Ascending aorta (tissue), 2 donors: ENCODE measurements at regions not wholly inside any gene's neighbourhood (a gene's known extent, or its start where the extent isn't known, plus 50 kb on each side); places are given as distances from the start of the nearest gene placed in this dataset.

Source experiments
- DNase-seq, 2 donors: peaks; one replicate each; pipeline ENCODE4 v3.0.0-alpha.2; 2019; ENCODE audit warnings: low spot score in 2 of 2
- H3K27ac ChIP-seq, 2 donors: fragments of 200-600 bp; sonication (generic); one replicate each; pipeline ENCODE4 v1.5.1; 2016 to 2017; ENCODE audit warnings: mild to moderate bottlenecking in 1 of 2
- H3K27me3 ChIP-seq: fragments of 200-600 bp; sonication (generic); one replicate; pipeline ENCODE4 v1.5.1; 2017
- H3K36me3 ChIP-seq, 2 donors: fragments of 200-600 bp; sonication (generic); one replicate each; pipeline ENCODE4 v1.5.1; 2016
- H3K4me1 ChIP-seq, 2 donors: fragments of 200-600 bp; sonication (generic); one replicate each; pipeline ENCODE4 v1.5.1; 2016 to 2017; ENCODE audit warnings: mild to moderate bottlenecking in 1 of 2
- H3K4me3 ChIP-seq, 2 donors: fragments of 200-600 bp; sonication (generic); one replicate each; pipeline ENCODE4 v1.5.1; 2016 to 2017; ENCODE audit warnings: mild to moderate bottlenecking in 1 of 2
- H3K9me3 ChIP-seq, 2 donors: fragments of 200-600 bp; sonication (generic); one replicate each; pipeline ENCODE4 v1.5.1; 2016
- intact Hi-C: fragments of 100-400 bp; cut with DNase I; formaldehyde crosslinking; loops from one replicate; pipeline ENCODE4 v1.15.1; 2023
- TF ChIP-seq, protein P1 (sequence below), 3 experiments: fragments of 200-600 bp in 2 of 3; fragments of 450-650 bp in 1 of 3; sonication (generic) in 2 of 3; IDR thresholded peaks; one replicate each; pipeline ENCODE4 v1.5.1; 2016 to 2019; ENCODE audit warnings: antibody characterized with exemption in 3 of 3, mild to moderate bottlenecking in 1 of 3, moderate library complexity in 1 of 3

DNA sequence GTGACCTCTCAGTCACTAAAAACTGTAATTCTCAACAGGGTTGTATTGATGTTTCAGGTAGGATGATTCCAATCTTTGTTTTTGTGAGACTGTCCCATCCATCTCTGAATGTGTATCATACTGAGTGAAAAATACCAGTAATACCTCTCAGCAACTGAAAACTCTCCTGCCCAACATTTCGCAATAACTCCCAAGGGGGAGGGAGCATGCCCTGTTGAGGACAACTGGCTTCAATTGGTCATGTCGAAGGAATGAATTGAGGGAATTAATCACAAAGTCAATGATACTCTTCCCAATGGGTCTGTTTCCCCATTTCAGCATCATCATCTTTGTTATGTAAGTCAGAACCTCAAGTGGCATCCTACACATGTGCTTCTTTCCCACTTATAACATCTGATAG, 102.4 kb upstream of the E2F7 start:
- no peak overlapping the region for H3K27ac ChIP-seq
- H3K27me3 ChIP-seq, result no peaks in the 10 kb centered on the region
- H3K4me3 ChIP-seq, result no peak overlapping the region
- intact Hi-C loops, result no loop called here
- DNase-seq, result no peak
- H3K36me3 ChIP-seq, result no peaks in the 10 kb centered on the region
- H3K4me1 ChIP-seq, result no peaks in the 10 kb centered on the region
- H3K9me3 ChIP-seq, result no peaks in the 10 kb centered on the region
- TF ChIP-seq, protein P1, sequence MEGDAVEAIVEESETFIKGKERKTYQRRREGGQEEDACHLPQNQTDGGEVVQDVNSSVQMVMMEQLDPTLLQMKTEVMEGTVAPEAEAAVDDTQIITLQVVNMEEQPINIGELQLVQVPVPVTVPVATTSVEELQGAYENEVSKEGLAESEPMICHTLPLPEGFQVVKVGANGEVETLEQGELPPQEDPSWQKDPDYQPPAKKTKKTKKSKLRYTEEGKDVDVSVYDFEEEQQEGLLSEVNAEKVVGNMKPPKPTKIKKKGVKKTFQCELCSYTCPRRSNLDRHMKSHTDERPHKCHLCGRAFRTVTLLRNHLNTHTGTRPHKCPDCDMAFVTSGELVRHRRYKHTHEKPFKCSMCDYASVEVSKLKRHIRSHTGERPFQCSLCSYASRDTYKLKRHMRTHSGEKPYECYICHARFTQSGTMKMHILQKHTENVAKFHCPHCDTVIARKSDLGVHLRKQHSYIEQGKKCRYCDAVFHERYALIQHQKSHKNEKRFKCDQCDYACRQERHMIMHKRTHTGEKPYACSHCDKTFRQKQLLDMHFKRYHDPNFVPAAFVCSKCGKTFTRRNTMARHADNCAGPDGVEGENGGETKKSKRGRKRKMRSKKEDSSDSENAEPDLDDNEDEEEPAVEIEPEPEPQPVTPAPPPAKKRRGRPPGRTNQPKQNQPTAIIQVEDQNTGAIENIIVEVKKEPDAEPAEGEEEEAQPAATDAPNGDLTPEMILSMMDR (IDR thresholded peaks at IDR 0.05), result no peak

DNA sequence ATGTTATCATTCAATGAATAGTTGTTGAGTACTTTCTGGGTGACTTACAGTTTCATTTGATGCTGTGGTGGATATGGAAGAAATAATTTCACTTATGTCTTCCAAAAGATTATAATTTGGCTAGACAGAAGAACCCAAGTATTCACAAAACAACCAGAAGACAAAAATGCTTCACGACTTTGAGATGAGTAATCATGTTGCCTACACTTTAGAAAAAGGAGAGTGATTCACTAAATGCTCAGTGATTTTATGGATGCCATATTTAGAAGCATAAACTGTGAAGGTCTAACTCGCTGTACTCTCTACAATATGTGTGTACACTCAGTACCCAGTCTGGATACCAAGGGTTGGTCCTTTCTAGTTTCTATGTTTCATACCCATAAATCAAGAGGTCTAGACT, 101.3 kb upstream of the E2F7 start:
- no peaks in the 10 kb centered on the region for H3K9me3 ChIP-seq
- no peaks in the 10 kb centered on the region for H3K27me3 ChIP-seq
- no peaks in the 10 kb centered on the region for H3K4me1 ChIP-seq
- H3K36me3 ChIP-seq, result no peaks in the 10 kb centered on the region
- TF ChIP-seq, protein P1 (IDR thresholded peaks at IDR 0.05), result no peak
- intact Hi-C loops, result no loop called here
- H3K4me3 ChIP-seq, result no peak overlapping the region
- no peak overlapping the region for H3K27ac ChIP-seq
- DNase-seq, result no peak

DNA sequence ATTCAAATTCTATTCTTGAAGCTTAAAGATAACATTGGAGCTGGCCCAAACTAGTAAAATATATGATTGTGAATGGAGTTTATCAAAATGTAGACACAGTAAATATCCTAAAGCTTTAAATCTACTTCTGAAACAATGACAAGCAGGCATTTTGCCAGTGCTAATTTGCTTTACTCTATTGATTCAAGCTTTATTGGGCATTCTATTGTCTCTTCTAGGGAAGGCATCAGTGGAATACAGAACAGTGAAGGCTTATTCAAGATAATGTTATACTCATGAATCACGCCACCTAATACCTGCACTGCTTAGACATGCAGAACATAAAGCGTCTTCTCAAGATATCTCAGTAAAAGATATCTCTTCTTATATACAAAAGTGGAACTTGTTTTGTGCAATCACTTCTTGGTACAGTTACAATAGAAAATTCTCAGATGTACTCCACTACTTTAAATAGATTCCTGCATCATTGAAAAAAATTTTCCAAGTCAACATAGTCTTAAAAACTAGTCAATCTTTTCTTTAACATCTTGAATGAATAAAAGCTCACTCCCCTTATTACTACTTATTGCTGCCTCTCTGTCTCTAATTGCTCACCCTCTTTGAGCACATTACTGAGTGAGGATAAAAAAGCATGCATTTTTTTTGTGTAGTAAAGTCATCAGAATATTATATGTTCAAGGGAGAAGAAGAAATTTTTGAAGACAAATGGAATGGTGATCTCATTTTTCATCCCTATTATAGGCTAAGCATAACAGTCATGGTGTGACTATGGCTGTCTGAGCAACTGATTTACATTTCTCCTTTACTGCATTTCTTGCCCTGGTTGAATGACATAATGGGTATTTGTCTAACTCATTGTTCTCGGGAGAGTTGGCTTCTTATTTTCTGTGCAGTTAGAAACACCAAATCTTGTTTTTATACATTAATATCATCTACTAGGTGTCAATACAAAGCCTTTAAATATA, 98.0 kb upstream of the E2F7 start:
- Histone ChIP-seq H3K4me3 (no peak overlapping the region), H3K9me3 (no peaks in the 10 kb centered on the region), H3K4me1 (no peaks in the 10 kb centered on the region), H3K36me3 (no peaks in the 10 kb centered on the region), H3K27ac (no peak overlapping the region), H3K27me3 (no peaks in the 10 kb centered on the region)
- intact Hi-C loops, result no loop called here
- TF ChIP-seq, protein P1 (IDR thresholded peaks at IDR 0.05), result no peak
- no peak for DNase-seq

DNA sequence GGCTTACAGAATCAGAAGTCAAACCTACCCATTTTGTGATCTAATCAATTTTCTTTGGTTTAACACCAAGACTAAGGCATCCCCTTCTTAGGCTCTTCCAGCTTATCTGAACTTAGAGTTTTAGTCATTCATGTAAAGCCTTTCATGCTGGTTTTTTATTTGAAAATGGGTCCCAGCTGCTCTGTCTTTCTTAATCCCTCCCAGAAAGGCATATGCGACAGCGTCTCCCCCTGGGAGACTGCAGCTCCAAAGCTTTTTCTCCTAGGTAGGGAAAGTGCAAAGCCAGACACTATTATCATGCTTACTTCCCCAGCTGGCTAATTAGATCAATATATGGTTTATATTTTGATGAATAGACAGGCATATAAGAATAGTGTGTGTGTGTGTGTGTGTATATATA, 96.6 kb upstream of the E2F7 start:
- intact Hi-C loops, result no loop called here
- no peaks in the 10 kb centered on the region for H3K9me3 ChIP-seq
- TF ChIP-seq, protein P1 (IDR thresholded peaks at IDR 0.05), result no peak
- H3K4me3 ChIP-seq, result no peak overlapping the region
- DNase-seq, result no peak
- no peak overlapping the region for H3K27ac ChIP-seq
- no peaks in the 10 kb centered on the region for H3K36me3 ChIP-seq
- no peaks in the 10 kb centered on the region for H3K4me1 ChIP-seq
- H3K27me3 ChIP-seq, result no peaks in the 10 kb centered on the region

DNA sequence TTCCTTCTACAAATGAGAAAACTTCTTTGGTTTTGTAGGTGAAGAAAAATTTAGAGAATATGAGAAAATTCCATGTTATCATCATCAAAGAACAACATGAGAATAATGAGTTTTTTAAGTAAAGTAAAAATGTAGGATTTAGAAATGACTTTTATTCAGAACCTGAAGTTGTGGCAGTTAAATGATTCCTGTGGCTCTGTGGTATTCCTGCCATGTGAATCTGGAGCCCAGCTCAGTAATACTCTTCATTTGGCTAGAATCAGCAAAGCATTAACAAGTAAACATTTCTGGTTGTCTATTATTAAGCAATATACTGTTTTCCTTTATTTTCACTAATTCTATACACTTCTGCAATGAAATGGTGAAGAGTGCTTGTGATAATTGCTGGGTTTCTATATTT, 95.6 kb upstream of the E2F7 start:
- Histone ChIP-seq H3K9me3 (no peaks in the 10 kb centered on the region), H3K4me3 (no peak overlapping the region), H3K4me1 (no peaks in the 10 kb centered on the region), H3K27me3 (no peaks in the 10 kb centered on the region), H3K36me3 (no peaks in the 10 kb centered on the region), H3K27ac (no peak overlapping the region)
- intact Hi-C loops, result no loop called here
- DNase-seq, result no peak
- TF ChIP-seq, protein P1 (IDR thresholded peaks at IDR 0.05), result no peak
